SK-MEL-5 (cell line): ENCODE measurements at regions not wholly inside any gene's neighbourhood (a gene's known extent, or its start where the extent isn't known, plus 50 kb on each side); places are given as distances from the start of the nearest gene placed in this dataset.
A peak's percentile ranks its signal among the peaks of the same experiment; 100 is the strongest.
"Not testable (repeated sequence)": the region's sequence is repeated elsewhere in the genome, so short reads cannot be mapped to it uniquely, and the experiment has no call there.

Experiments
- DNase-seq: peaks from one replicate; pipeline ENCODE4 v3.0.0-alpha.2; 2016; ENCODE audit warnings: low read depth, low spot score
- in situ Hi-C: cut with HindIII; loops from 2 replicates; pipeline ENCODE4 v1.10.0; 2016; ENCODE audit warnings: low sequenced_read_pairs, high pct_unique_total_duplicates, low pct_unique_long_range_greater_than_20kb

DNA sequence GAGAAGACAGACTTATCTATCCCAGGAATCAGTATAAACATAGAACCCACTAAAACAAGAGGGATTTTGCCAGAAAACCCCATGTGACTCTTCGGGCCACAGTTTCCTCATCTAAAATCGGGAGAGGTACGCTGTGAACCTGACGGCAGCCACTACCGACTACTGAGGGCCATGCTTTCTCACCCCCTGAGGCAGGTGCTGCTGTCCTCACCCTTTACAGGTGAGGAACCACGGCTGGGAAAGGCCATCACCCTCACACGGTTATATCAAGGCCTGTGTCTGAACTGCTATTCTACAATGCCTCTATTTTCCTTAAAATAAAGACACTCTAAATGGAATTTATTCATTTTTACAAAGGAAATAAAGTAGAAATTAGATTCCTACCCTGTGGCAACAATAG is 73.4 kb upstream of the TNK2 start:
- DNase-seq, in situ Hi-C loops: not testable (repeated sequence)

DNA sequence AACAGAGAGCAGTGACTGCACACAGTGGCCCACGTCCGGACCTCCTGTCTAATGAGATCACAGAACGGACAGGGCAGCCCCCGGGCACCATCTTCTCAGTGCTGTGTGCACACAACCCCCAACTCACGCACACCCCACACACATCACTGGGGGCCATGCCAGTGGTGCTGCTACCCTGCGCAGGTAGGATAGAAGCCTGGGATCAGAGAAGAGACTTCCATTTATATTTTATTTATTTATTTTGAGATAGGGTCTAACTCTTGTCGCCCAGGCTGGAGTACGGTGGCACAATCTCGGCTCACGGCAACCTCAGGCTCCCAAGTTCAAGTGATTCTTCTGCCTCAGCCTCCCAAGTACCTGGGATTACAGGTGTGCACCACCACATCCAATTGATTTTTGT is 71.5 kb upstream of the TNK2 start:
- in situ Hi-C loops, DNase-seq: not testable (repeated sequence)

DNA sequence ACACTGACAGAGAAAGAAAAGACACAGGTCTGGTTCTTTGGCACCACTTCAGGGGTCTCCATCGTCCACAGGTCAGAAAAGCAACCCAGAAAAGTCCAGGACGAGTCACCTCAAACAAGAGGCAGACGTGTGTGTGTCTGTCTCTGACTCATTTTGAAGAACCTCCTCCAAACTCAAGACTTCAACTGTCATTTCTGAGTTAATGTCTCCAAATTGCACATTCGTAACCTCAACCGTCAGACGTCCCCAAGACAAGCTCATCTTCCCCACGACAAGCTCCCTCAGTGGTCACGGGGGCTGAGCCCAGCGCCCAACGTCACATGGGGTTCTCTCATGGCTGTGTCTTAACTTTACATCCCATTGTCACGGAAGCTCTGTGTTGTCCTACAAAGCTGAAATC is 70.2 kb upstream of the TNK2 start:
- DNase-seq, in situ Hi-C loops: not testable (repeated sequence)

DNA sequence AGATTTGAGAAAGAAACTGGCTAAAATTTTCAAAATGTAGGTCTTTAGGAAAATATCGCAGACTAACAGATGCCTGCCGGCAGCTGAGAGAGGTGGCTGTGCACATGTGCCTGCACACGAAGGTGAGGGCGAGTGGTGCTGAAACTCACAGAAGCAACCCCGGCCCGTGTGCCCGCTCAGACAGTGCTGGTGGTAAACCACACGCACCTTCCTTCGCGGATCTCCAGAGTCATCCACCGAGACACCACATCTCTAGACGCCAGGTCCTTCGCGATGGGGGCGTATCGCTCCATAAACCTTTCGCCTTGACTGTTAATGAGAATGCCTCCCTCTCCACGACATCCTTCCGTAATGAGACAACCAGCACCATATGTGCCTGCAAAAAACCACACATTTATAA is 68.5 kb upstream of the TNK2 start:
- DNase-seq, in situ Hi-C loops: not testable (repeated sequence)

DNA sequence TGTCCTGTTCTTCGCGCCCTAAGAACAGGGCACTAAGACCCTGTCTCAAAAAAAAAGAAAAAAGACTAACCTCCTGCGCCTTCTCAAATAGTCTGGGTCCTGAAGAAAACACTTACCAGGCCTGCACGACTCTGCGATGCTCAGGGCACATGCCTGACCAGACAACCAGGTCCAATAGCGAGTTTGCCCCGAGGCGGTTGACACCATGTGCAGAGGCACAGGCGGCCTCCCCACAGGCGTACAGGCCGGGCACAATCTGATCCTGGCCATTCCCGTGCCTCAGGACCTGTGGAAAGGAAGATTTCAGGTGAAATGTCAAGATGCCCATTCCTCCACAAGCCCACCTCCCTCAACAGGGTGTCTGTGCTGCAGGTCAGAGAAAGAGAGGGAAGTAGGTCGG is 65.9 kb upstream of the TNK2 start:
- in situ Hi-C loops, DNase-seq: not testable (repeated sequence)

DNA sequence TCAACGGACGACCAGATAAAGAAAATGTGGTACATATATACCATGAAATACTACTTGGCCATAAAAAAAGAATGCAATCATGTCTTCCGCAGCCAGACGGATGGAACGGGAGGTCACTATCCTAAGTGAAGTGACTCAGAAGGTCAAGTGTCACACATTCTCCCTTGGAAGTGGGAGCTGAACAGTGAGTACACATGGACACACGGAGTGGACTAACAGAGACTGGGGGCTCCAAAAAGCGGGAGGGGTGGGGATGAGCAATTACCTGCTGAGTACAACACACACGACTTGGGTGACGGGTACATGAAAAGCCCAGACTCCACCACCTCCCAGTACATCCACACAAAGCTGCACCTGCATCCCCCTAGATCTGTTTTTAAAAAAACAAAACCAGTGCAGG is 62.5 kb upstream of the TNK2 start:
- in situ Hi-C loops, DNase-seq: not testable (repeated sequence)

DNA sequence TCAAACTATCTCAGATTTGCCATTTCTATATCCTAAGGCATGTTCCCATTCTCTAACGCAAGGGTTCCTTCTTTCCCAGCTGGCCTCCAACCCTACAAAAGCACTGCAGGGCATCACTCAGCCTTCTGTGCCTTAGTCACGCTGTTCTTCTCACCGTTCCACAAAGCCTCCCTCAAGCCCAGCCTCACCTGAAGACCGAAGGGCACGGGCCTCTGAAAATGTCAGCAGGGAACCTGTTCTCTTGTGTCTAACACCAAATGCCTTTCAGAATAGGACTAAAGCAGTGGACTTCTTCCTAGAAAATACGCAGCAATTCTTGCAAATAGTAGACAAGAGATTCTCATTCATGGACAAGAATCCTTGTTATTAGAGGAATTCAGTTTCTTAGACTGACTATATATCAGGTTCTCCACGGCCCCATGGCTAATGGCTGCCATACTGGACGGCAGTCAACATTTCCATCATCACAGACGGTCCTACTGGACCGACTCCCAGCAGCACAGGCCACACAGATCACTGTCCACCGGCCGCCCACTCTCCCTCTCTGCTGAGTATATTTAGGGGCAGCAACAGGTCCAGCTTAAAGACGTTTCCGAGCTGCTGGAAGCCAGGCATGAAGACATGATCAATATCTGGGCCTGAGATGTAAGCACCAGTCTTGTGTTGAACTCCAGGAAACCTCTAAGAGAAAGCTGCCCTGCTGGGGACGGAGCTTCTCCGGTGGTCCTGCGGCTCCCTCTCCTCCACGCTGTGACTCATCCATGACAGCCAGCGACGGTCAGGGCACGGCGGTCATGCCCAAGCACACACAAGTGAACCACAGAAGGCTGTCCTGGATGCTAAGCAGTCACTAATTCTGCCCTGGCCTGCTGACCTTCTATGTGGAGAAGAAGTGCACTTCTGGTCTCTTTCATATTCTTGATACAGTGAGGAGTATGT is 61.8 kb upstream of the TNK2 start:
- in situ Hi-C loops, DNase-seq: not testable (repeated sequence)

DNA sequence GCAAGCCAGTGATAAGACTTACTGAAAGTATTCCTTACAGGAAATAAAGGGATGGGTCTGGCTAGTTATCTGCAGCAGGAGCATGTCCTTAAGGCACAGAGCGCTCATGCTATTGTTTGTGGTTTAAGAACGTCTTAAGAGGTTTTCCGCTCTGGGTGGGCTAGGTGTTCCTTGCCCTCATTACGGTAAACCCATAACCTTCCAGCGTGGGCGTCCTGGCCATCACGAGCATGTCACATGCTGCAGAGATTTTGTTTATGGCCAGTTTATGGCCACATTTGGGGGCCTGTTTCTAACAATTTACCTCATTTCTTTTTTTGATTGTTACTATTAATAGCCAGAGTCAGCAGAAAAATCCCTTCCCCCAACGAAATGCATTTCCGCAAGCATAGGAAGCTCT is 61.0 kb upstream of the TNK2 start:
- DNase-seq, in situ Hi-C loops: not testable (repeated sequence)

DNA sequence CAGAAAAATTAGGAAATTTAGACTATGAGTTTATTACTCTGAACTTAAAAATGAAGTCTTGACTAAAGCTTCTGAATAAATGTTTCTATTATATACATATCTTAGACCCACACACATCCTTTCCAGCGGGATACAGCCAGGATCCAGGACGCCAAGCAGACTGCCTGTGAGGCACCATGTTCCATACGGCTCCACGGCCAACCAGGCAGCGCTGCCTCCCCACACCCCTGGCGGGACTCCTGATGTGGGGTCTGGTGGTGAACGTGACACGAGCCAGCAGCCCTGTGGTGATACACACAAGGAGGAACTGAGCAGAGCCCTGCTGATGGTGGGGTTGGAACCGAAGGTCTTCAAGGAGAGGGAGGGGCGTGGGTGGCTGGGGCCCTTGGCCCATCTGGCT is 59.8 kb upstream of the TNK2 start:
- DNase-seq, in situ Hi-C loops: not testable (repeated sequence)

DNA sequence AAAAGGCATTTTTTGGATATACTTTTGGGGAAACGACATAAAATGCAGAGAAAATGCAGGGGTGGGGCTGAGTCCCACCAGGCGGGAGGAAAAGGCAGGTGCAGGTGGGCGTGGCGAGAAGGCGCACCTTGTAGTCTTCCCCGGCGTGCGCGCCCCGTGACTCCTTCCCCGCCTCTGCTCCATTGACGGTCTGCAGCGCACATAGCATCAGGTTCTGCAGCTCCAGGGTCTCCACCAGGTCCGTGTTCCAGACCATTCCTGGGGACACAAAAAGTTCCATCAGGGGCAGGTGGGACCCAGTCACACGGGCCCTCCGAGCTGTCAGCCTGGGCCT is 59.0 kb upstream of the TNK2 start:
- DNase-seq, in situ Hi-C loops: not testable (repeated sequence)

DNA sequence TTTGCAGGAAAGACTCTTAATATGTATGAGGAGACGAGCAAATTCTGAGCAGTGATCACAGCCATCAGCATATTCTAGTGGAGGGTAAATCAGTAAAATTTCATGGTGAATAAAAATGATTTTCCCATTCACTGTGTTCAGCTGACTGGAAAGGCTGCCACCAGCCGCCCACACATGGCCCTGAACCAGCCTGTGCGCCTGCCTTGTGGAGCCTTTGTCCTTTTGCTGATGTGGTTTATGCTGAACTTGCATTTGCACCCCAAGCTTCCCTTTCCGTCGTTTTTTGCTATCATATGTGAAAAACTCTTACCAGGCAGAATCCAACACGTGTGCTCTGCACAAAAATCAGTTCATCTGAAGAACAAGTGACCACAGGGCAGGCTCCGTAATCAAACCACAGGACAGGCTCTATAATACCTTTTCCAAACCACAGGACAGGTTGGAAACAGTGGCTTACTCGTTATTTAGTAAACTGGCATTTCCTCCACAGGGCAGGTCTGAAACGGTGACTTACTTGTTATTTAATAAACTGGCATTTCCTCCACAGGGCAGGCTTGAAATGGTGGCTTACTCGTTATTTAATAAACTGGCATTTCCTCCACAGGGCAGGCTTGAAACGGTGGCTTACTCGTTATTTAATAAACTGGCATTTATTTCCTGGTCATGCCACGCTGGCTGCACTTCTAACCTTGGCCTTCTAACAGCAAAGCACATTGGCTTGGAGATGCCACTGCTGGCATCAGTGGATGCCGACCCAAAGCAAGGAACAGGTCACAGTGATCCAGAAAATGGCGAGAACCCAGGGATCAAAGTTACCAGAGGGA is 58.4 kb upstream of the TNK2 start:
- DNase-seq, in situ Hi-C loops: not testable (repeated sequence)

DNA sequence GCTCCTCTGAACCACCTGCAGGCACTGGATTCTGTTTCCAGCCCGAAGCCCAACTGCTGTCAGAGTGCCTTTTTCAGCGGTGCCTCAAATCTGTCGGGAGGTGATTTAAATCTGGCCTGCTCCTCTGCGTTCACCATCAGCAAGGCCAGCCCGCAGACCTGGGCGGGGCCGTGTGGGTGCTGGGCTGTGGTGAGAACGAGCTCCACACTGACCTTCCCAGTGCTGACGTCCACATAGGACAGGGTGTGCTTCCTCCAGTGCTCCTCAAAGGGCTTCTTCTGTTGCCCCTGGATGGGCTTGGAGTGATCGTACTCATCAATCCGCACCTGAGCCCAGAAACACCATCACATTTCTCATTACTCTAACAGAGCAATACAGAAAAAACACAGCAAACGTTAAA is 56.9 kb upstream of the TNK2 start:
- in situ Hi-C loops, DNase-seq: not testable (repeated sequence)

DNA sequence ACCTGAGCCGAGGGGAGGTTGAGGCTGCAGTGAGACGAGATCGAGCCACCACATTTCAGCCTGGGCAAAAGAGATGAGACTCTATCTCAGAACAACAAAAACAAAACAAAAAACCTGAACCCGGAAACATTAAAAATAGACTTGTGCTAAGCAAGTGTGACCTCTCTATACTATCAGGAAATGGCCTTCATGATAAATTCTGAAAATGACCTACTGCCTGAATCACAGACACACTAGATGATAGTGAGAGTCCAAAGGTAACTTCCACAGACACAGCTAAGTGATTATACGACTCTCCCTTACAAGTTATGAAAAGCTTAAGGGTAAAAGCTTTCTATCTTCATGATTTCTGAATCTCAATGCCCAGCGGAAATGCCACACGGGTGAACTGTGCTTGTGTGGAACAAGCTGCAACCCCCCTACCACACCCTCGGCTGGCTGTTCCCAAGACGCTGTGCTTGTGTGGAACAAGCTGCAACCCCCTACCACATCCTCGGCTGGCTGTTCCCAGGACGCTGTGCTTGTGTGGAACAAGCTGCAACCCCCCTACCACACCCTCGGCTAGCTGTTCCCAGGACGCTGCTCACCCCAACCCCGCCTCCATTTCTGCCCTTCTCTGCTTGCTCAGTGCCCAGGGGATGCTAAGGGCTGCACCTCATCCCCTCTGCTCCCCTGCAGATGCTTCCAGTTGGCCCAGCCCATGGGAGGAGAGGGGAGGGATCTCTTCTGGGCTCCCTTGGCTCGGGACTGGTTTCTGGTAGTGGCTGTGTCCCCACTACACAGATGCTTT is 56.2 kb upstream of the TNK2 start:
- DNase-seq, in situ Hi-C loops: not testable (repeated sequence)

DNA sequence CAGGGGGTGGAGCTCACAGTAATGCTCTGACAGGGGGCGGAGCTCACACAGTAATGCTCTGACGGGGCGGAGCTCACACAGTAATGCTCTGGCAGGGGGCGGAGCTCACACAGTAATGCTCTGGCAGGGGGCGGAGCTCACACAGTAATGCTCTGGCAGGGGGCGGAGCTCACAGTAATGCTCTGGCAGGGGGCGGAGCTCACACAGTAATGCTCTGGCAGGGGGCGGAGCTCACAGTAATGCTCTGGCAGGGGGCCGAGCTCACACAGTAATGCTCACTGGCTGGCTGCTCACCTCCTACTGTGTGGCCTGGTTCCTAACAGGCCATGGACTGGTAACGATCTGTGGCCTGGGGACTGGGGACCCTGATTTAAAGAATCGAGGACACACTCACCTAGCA is 53.9 kb upstream of the TNK2 start:
- in situ Hi-C loops, DNase-seq: not testable (repeated sequence)

DNA sequence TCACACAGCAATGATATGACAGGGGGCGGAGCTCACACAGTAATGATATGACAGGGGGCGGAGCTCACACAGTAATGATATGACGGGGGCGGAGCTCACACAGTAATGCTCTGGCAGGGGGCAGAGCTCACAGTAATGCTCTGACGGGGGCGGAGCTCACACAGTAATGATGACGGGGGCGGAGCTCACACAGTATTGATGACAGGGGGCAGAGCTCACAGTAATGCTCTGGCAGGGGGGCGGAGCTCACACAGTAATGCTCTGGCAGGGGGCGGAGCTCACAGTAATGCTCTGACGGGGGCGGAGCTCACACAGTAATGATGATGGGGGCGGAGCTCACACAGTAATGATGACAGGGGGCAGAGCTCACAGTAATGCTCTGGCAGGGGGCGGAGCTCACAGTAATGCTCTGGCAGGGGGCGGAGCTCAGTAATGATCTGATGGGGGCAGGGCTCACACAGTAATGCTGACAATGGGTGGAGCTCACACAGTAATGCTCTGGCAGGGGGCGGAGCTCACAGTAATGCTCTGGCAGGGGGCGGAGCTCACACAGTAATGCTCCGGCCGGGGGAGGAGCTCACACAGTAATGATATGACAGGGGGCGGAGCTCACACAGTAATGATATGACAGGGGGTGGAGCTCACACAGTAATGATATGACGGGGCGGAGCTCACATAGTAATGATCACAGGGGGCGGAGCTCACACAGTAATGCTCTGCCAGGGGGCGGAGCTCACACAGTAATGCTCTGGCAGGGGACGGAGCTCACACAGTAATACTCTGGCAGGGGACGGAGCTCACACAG is 52.8 kb upstream of the TNK2 start:
- peak; percentile 57 for DNase-seq
- in situ Hi-C loops = not testable (repeated sequence)

DNA sequence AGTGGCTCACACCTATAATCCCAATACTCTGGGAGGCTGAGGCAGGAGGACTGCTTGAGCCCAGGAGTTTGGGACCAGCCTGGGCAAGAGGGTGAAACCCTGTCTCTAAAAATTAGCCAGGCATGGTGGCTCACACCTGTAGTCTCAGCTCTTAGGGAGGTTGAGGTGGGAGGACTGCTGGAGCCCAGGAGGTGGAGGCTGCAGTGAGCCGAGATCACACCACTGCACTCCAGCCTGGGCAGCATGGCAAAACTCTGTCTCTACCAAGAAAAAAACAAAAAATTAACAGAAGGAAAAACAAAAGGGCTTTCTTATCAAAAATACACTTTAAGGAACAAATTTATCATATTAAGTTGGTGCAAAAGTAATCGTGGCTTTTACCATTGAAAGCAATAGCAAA is 51.8 kb upstream of the TNK2 start:
- in situ Hi-C loops, DNase-seq: not testable (repeated sequence)
